ENCODE measurements at regions not wholly inside any gene's neighbourhood (a gene's known extent, or its start where the extent isn't known, plus 50 kb on each side); places are given as distances from the start of the nearest gene placed in this dataset.

DNA sequence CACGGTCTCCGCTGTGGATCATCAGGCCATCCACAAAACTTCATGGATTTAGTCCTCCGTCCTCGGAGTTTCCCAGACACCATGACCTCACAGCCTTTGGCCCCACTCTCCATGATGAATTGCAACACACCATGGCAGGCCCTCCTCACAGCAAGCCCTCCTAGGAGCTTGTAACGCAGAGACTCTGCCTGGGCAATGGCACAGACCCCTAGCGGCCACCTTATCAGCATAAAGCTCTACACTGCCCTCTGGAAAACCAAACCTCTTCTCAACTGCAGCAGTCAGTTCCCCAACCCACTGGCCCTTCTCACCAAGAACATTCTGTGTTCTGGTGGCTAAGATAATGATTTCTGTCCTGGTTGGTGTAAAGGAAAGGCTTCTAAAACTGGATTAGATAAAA lies 238.4 kb upstream of the USP15 start:
- TF ChIP-seq, protein P1, sequence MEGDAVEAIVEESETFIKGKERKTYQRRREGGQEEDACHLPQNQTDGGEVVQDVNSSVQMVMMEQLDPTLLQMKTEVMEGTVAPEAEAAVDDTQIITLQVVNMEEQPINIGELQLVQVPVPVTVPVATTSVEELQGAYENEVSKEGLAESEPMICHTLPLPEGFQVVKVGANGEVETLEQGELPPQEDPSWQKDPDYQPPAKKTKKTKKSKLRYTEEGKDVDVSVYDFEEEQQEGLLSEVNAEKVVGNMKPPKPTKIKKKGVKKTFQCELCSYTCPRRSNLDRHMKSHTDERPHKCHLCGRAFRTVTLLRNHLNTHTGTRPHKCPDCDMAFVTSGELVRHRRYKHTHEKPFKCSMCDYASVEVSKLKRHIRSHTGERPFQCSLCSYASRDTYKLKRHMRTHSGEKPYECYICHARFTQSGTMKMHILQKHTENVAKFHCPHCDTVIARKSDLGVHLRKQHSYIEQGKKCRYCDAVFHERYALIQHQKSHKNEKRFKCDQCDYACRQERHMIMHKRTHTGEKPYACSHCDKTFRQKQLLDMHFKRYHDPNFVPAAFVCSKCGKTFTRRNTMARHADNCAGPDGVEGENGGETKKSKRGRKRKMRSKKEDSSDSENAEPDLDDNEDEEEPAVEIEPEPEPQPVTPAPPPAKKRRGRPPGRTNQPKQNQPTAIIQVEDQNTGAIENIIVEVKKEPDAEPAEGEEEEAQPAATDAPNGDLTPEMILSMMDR (conservative IDR thresholded peaks at IDR 0.05): no peak
- no peak for TF ChIP-seq ZFX (IDR thresholded peaks at IDR 0.05)
